HG02763 (cell line): ENCODE measurements at regions not wholly inside any gene's neighbourhood (a gene's known extent, or its start where the extent isn't known, plus 50 kb on each side); places are given as distances from the start of the nearest gene placed in this dataset.

Experiments used
- ATAC-seq: cut with Tn5 transposase; IDR thresholded peaks from one replicate; pipeline ENCODE4 v1.9.1; 2021; ENCODE audit warnings: mild to moderate bottlenecking, moderate library complexity; ENCODE audit not compliant: unreplicated experiment

DNA sequence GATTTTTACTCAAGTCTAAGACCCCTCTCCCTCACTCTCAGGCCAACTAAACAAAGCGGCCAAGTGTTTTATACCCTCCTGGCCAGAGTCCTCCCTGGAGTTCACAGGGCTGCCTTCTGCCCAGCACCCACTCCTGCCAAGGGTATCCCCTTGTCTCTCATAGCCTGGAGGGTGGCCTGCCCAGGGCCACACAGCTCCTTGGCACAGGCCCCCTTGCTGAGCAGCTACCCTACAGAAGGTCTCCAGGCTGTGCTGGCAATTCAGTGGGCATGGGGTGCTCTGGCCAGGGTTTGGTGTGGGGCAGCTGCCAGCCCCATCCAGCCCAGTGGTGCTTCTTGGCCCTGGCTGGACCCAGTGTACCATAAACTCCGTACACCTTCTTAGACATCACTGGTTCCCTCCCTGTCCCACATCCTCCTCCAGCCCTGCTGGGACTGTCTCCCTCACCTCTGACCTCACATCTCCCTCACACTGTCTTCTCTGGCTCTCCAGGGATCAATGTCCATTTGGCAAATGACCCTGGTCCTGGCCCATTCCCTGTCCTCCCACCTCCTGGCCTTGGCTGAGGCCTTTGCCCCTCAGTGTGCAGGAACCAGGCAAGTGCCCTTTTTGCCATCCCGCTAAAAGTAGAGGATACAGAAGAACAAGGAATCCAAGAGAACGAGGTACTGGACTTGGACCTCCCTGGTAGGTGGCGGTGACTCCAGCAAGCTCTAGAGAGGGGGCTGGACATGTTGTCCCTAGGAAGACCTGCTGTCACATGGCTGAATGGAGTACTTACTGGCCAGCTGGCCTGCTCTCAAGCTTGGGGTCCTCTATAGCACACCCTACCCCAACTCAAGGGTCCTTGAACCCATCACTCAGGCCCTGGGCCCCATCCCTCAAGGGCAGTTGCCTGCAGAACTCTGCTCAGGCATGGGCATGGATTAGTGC lies 50.0 kb upstream of the TRPM1 start:
- no peak for ATAC-seq

DNA sequence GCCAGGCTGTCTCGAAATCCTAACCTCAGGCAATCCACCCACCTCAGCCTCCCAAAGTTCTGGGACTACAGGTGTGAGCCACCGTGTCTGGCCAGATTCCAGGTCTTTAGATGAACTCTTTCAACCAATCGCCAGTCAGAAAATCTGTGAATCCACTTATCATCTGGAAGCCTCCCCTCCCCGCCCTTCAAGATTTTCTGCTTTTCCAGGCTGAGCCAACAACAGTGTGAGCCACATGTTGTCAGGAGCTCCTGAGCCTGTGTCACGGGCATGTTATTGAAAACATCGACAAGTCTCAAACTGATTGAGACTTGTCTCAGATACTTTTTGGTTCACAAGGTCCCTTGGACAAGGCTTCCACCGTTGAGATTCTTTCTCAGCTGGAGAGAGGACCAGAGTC lies 52.0 kb upstream of the TRPM1 start:
- no peak for ATAC-seq

DNA sequence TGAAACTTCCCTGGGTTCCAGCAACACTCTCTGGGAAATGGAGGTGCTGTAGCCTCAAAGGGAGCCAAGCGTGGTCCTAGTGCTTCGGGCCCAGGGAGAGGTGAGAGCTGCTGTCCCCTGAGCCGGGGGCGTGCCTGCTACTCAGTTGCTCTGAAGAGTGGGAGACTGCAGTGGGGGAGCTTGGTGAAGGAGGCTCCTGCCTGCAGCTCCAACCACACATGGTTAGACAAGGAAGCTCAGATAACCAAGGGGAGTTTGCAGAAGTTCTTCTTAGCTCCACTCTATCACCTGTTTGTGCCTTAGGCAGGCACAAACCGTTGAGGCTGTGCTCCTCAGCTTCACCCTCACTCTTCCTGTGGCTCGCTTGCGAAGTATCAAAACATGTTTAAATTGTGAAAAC lies 53.6 kb upstream of the TRPM1 start:
- no peak for ATAC-seq

DNA sequence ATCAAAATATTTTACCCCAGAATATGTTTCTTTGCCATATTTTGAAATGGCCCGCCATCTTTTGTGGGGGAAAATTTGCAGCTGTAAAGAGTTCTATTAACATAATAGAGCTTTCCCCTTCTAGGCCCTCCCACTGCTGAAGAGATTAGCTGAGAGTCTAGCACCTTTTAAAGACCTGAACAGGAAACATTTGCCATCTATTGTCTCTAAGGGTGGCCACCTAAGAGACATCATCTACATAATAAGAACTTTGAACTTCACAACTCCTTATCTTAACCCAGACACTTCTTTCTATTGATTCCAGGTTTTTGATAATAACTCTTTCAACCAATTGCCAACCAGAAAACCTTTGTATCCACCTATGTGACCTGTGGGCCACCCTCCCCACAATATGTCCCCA lies 54.7 kb upstream of the TRPM1 start:
- ATAC-seq: no peak

DNA sequence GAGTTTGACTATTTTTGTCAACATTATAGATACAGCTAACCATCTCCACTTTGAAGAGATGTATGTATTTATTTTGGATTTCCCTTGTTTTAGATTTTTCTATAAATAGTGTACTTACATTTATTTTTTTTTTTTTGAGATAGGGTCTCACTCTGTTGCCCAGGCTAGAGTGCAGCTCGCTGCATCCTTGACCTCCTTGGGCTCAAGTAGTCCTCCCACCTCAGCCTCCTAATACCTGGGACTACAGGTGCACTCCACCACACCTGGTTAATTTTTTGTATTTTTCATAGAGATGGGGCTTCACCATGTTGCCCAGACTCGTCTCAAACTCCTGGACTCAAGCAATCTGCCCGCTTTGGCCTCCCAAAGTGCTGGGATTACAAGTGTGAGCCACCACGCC lies 55.3 kb upstream of the TRPM1 start:
- no peak for ATAC-seq

DNA sequence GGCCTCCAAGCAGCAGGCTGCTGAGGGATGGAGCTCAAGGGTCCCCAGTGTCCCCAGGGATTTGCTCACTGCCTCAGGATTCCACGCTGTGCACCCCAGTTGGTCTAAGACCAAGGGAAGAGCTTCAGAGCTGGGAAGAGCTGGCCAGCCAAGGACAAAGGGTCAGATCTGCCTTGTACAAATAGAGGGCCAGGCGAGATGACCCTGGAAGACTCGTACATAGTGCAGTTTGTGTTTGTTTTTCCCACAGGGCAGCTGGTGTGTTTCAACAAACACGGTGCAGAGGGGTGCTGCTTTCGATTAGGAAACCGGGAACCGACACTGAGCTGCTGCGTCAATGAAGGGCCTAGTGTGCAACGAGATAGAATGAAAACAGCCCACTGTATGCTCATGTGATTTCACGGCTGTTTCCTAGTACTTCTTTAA lies 56.1 kb upstream of the TRPM1 start:
- no peak for ATAC-seq

DNA sequence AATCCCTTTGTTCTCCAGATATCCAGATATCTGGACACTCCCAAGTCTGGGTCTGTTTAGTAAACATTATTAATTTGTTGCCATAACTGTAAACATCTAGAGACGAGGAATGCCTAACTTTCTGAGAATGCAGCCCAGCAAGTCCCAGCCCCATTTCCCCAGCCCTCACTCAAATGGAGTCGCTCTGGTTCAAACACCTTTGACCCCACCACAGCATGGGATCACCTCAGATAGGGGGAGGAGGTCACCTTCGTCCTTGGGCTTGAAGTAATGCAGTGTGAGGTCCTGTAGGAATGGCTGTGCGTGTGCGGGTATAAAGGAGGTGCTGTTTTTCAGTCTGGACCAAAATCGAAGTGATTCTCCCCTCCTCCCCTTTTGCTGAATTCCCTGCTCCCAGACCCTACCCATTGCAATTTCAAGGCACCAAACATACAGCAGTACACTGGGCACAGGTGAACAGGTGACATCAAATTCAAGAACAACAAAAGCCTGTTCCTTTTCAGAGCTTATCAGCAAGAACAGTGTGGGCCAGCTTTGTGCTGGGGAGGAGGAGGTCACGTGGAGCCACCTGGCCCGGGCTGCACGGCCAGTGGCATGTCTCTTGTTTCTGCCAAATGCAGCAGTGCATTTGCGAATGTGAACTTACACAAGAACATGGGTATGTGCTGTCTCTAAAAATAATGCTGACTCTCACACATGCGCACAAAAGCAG lies 57.5 kb upstream of the TRPM1 start:
- no peak for ATAC-seq

DNA sequence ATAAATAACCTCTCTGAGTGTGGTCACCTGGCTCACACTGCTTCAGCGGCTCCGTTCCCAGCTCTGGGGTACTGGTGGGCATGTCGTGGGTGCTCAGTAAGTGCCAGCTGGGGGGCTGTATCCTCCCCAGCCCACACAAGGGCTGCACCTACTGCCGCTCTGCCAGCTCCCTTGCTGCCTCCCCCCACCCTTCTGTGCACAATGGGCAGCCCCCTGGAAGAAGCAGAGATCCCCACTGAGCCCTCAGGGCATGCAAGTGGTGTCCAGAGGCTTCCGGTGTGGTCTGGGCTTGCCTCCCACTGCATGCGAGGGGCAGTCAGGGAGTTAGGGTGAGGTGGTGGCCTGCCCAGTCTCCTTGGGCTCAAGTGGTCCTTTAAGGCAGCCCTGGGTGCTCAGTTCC lies 58.3 kb upstream of the TRPM1 start:
- no peak for ATAC-seq

DNA sequence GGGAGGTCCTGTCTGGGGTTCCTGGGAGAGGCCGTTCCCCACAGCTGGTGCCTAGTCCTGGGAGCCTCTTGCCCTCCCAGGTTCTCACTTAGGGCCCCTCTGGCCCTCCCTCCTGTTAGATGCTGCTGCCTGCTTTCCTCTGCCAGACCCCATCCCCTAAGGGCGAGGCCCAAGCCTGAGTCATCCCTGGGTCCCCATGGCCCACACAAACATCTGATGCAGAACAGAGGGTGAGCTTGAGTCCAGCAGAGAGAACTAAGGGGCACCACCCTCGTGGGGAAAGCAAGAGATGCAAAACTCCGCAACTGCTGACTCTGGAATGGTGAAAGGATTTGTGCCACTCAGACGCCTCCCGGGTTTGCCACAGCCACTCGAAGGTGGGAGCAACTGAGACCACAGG lies 58.8 kb upstream of the TRPM1 start:
- ATAC-seq: no peak

DNA sequence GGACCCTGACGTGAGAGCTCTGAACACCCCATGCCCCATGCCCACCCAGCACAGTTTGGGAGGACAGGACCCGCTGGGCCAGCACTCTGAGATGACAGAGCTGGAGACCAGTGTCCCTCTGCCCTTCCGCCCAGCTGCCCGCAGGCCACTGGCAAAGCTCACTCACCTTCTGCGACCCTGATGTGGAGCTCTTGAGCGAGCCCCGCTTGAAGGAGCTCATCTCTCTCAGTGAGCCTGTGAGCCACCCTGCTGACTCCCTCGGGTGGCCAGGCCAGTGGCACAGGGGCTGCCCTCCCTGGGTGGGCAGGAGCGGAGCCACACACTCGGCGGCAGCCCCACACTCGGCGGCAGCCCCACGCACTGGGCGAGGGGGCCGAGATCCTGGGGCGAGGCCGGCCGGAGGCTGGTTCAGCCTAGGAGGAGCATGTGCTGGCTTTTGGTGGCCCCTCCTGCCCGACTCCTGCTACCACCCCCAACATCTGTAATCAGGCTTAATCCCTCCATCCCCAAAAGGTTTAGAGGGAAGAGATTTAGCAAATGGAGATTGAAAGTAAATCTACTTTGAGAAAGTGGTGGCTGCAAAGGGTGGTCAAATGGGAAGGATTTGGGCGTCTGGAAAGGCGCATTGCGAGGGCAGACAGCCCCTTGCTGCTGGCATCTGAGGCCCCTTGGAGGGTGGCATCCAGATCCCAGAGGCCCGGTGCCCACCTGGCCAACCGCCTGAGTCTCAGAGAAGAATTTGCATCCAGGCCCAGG lies 59.4 kb upstream of the TRPM1 start:
- no peak for ATAC-seq

DNA sequence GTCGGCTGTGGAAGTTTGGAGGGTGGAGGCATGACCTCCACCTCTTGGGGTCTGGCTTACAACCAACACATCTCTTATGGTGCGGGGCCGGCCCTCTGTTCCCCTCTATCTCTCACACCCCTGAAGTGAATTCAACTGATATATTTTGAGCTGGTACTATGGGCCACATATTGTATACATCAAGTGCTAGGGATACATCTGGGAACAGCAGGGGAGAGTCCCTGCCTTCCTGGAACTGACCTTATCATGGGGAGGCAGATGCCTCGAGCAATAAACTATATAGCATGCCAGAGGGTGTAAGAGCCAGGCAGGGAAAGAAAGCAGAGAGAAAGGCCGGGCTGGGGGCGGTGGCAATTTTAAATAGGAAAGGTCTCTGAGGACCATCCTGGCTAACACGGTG lies 60.4 kb upstream of the TRPM1 start:
- ATAC-seq: no peak

DNA sequence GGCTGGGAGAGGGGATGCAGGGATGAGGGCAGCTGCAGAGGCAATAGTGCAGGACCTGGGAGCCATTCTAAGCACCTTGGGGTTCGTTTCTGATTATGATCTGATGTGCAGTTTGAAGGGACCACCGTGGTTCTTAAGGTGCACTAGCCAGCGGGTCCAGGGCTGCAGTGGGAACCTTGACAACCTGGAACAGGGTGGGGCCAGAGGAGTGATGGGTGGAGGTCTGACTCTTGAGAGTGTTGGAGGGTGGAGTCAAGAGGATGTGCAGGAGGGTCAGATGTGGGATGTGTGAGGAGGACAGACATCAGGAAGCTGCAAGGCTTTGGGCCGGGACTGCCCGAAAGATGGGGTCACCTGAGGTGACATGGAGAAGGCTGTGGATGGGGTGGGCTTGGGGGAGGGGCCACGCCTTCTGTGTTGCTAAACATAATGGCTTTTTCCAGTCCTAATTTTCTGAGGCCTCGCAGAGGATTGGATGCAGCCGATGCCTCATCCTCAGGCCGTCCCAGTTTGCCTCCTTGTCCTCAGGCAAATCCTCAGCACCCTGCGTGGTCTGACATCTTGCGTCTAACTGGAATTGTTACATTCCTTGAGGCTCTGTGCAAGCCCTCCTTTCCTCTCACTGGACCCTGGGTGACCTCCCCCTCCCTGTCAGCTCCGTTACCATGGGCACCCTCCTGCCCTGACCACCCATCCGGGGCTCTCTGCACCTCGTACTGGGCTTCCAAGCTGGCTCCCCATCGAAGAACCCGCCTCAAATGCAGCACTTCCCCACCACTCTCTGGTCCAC lies 61.4 kb upstream of the TRPM1 start:
- ATAC-seq: no peak

DNA sequence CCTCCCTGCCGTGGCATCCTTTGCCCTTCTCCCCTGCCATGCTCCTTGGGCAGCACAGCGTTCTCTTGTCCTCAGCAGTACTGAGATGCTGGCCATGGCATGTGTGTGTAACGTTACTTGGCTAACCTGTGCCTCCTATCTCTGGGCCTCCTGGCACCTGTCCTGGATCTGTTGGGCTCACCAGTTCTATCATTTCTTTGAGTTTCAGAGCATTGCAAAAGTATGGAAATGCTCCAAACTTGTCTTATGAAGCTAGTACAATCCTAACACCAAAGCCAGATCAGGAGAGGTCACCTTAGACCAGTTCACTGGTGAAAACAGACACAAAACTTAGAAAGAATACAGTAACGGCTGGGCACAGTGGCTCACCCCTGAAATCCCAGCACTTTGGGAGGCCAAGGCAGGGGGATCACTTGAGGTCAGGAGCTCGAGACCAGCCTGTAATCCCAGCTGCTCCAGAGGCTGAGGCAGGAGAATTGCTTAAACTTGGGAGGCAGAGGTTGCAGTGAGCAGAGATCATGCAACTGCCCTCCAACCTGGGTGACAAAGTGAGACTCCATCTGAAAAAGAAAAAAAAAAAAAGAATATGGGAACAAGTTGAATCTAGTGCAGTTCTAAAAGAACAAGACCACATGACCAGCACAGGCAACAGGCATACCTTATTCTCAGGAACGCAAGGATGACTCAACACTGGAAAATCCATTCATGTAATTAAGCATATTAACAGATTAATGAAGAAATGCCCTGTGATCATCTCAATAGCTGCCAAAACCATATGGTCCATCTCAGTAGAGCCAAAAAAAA lies 62.4 kb upstream of the TRPM1 start:
- no peak for ATAC-seq

DNA sequence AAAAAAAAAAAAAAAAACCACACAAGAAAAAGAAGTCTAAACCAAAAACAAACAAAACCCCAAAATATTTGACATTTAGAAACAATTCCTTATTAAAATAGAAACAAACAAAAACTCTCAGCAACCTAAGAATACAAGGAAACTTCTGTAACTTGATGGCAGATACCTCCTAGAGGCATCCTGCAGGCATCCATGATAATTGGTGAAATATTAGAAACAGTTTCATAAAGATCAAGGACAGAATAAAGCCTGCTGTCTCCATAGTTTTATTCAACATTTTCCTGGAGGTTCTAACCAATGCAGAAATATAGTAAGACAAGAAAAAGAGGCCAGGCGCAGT lies 63.0 kb upstream of the TRPM1 start:
- ATAC-seq: no peak

DNA sequence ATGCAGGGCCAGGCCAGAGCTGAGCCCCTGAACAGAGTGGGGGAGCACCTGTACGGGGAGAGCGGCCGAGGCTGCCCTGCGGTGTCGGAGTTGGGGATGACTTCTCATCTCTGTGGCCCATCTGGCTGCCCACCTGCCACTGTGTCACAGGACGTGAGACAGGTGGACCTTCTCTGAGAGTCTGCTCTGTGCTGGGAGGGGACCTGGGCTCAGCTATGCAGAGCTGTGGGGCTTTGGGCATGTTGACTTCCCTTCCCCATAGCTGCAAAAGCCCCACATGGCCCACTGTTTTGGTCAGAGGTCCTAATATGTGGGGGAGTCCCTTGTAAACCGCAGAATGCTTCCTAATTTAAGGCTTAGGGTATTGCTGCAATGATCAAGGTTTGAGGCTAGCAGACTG lies 68.0 kb upstream of the TRPM1 start:
- no peak for ATAC-seq

DNA sequence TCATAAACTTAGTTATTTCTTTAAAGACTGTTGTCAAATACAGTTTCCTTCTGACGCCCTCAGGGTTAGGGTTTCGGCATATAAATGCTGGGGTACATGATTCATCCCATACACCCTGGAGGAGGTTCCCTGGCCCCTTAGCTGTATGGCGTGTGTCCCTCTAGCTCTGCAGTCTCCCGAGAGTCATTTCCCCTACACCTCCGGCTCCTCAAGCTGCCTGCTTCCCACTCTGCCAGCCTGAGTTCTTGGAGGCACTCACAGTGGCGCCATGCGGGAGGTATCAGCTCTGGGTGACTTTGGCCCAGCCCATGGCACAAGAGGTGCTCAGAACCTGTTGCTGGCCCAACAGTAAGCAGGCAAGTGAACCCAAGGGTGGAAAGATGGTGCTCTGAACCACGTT lies 70.2 kb upstream of the TRPM1 start:
- no peak for ATAC-seq

DNA sequence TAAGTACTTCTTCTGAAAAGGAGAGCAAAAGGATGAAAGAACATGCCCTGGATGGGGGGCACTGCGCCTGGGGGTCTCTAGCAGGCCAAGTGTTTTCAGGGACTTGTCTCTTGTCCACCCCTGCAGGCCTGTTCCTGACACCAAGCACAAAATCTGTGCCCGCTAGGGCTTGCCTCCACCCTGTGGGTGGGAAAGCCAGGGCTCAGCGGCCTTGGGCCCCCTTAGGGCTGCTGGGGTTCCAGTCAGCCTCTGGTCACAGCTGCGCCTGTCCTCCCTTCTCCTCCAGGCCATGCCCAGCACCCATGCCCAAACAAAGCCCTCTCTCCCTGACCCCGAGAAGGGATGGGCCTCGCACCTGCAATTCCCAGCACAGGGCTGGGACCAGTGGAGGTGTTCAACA lies 71.1 kb upstream of the TRPM1 start:
- ATAC-seq: no peak

DNA sequence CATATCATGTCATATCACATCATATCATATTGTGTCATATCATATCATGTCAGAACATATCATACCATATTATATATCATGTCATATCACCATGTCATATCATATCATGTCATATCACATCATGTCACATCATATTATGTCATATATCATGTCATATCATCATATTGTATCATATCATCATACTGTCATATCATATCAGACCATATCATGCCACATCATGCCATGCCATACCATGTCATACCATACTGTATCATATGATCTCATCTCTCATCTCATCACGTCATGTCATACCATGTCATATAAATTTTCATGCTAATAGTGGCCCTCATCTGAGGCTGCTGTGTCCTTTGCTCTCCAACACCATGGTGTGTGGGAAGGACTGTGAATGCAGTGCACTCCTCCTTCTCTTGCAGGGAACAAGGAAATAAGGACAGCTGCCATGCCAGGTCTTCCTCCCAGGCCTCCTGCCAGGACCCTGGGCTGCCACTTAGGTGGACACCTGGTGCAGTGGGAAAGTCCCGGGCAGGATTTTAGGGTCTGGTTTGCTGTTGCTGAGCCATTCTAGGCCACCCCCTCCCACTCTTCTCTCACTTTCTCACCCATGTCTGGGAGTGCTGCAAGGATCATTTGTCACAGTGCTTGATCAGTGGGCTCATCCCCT lies 72.4 kb upstream of the TRPM1 start:
- ATAC-seq: no peak

DNA sequence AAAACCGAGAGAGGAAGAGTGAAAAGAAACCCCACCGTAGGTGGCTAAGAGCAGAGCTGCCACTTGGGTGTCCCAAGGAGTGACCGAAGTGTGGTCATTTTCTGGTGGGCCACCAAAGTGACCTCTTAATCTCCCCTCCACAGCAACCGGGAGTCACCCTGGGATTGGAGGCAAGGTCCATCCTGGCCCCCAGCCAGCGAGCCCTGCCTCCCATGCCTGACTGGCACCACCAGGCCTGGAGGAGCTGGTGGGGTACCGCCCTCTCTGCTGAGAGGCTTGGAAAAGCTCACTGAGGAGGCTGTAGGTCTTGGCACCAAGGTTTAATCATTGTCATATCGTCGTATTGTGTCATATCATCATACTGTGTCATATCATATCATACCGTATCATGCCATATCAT lies 74.0 kb upstream of the TRPM1 start:
- no peak for ATAC-seq

DNA sequence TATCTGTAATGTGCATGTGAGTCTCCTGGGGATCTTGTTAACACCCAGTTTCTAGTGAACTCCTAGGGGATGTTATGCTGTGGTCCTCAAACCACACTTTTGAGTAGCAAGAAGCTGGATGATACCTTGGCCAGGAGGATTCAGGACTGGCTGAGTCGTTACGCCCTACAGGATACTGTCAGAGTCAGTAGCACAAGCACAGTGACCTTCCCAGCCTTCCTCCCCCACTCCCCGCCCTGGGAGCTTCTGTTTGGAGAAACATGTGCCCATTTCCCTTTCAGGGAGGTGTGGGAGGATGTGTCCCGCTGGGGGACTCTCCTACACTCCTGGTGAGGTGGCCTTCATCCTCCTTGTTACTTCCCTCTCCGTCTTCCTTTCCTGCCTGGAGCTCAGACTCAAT lies 76.4 kb upstream of the TRPM1 start:
- no peak for ATAC-seq
